HUDEP-2 (cell line): ENCODE measurements at regions not wholly inside any gene's neighbourhood (a gene's known extent, or its start where the extent isn't known, plus 50 kb on each side); places are given as distances from the start of the nearest gene placed in this dataset.
"Not testable (repeated sequence)": the region's sequence is repeated elsewhere in the genome, so short reads cannot be mapped to it uniquely, and the experiment has no call there.

Source experiments
- DNase-seq, 76 experiments: peaks; one replicate each; lab custom pipeline; 2025; ENCODE audit not compliant: unreplicated experiment in 76 of 76; lab: John Stamatoyannopoulos, UW

GRCh38 chr16:59959311-59959710, 1225.2 kb upstream of the GOT2 start:
- DNase-seq, result no peak

DNA sequence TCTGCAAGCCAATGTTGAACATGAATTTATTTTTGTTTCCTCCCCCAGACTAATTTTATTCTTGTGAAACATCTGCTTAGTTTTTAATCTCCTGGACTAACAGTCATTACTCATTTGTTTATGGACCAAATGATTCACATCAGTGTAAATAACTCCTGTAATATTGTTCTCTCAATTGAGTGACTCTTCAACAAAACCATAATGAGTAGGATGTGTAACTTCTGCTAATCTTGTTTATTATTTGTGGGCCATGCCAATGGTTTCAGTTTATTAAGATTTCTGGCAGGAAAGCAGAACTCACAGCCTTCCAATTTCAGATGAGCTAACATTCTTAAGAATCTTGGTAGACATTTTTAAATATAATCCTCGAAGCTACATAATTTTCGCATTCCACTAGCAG, 1216.3 kb upstream of the GOT2 start:
- DNase-seq, result no peak

- not testable (repeated sequence) for DNase-seq
These were observed 1209.9 kb upstream of the GOT2 start for GRCh38 chr16:59944041-59944440.

GRCh38 chr16:59941594-59941993, 1207.5 kb upstream of the GOT2 start:
- no peak for DNase-seq

DNA sequence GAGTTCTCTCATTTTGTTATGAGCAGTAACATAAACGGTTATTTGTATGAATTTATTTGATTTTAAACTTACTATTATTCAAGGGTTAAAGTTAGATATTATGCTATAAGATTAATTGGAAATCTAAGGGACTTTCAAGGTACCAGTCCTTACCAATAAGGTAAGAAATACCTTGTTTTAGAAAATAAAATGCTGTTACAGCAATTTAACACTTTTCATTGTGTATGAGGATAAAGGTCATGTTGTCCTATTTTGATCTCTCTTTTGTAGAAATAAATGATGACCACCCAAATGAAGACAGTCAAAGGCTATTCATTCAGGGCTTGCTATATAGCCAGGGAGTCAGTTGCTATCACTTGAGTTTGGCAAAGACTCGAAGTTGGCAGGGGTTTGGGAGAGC, 1185.9 kb upstream of the GOT2 start:
- DNase-seq, result no peak

DNA sequence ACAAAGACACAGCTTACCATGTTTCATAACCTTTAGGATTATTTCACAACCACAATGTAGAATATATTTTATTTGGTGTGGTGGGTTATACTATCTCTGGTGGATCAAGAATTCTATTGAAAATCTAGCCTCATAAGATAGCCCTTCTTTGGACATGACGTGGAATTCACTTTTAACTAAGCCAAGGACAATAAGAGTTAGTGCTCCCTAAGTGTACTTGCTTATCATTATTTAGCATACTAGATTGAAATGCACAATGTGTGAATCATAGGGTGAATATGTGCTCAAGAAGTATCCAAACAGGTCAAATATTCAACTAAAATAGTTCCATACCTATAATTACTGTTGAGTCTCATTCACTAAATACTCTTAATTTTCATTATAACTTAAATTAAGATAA, 1179.5 kb upstream of the GOT2 start:
- DNase-seq, result no peak

GRCh38 chr16:59909262-59909661, 1175.1 kb upstream of the GOT2 start:
- DNase-seq, result no peak

DNA sequence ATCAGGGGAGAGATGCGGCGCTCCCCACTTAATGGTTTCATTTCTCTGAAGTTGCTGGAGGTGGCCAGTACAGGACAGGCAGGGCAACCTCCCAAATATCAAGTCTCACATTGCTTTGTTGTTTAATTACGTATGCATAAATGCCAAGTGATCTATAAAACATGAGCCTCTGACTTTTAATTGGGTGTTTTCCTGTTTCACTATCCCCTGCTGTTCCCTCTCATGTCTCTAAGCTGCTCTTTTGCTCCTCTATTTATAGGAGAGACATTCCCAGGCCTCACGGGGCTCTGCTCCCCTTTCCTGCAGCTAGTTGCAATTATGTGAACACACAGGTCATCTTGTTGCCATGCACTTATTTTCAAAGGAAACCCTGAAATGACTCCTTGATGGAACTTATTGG, 1173.5 kb upstream of the GOT2 start:
- no peak for DNase-seq

DNA sequence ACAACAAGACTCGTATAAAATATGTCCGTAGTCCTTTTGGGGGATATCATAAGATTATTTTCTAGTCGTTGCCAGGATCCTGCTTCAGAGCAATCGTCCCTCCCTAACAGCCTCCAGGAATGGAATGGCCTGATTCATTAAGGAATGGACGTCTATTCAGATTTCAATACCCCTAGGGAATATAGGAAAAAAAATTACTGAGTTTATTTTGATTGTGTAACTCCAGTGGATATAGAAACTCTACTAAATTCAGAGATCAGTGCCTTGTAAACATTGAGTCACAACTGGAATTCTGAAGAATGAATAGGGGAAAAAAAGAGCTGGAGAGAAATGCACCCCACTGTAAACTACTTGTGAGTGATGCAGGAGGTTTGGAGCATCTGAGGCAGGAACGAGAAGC, 1171.5 kb upstream of the GOT2 start:
- no peak for DNase-seq

GRCh38 chr16:59905131-59905530, 1171.0 kb upstream of the GOT2 start:
- no peak for DNase-seq

DNA sequence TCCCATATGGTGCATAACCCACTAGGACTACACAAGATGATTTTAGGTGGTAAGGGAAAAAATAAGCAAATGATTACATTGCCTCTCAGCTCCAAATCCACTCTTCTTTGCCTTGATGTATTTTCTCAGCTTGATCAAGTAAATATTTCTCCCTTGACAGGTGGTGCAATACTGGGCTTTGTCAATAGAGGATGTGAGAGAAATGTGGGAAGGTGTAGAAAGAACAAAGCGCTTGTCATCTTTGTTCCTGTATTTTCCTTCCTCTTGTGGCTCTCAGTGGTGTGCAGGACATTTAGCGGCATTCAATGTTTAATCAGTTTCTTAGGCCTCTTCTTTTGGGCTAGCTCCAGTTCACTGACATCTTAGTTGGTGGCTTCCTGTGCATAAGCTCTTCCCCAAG, 1165.8 kb upstream of the GOT2 start:
- DNase-seq, result no peak

DNA sequence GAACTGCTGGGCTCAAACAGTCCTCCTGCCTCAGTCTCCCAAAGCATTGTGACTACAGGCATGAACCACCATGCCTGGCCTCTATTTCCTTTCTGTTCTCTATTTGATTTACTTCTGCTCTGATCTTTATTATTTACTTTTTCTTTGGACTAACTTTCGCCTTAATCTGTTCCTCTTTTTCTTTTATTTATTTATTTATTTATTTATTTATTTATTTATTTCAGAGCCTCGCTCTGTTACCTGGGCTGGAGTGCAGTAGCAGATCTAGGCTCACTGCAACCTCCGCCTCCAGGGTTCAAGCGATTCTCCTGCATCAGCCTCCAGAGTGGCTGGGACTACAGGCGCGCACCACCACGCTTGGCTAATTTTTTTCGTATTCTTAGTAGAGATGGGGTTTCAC, 1158.3 kb upstream of the GOT2 start:
- DNase-seq, result no peak

DNA sequence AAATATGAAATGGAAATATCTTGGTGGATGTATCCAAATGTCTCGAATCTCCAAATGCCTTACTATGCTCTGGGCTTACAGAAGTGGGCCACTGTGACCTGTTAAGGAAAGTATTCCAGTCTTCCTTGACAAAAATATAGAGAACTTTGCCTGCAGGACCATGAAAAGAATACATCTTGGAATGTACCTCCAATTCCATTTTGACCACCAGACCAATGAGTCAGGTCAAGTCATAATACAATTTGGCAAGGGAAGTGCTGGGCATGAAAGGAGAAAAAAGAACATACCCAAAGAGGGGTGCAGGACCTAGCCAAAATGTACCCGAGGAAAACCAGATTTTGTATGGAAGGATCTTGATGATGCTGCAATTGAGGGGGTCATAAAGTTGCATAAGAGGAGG, 1153.7 kb upstream of the GOT2 start:
- no peak for DNase-seq

DNA sequence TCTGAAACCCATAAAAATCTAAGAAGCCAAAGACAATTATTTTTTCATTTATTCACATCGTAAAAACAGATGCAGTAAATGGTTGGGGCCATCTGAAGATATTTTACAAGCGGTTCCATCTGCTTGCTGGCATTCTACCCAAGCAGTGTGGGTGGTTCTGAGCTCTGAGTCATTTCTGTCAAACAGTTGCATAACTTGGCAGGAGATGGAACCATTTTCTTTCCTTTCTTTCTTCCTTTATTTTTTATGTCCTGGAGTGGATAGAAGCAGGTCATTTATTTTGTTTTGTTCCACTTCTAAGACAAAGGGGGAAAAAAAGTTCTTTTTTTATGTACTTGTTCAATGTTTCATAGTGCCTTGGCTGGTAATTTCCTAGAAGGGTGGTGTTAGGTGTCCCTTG, 1151.9 kb upstream of the GOT2 start:
- DNase-seq, result peak in 14 of 76 experiments; percentile 0 to 37 (median 8)

GRCh38 chr16:59881376-59881775, 1147.3 kb upstream of the GOT2 start:
- no peak for DNase-seq

DNA sequence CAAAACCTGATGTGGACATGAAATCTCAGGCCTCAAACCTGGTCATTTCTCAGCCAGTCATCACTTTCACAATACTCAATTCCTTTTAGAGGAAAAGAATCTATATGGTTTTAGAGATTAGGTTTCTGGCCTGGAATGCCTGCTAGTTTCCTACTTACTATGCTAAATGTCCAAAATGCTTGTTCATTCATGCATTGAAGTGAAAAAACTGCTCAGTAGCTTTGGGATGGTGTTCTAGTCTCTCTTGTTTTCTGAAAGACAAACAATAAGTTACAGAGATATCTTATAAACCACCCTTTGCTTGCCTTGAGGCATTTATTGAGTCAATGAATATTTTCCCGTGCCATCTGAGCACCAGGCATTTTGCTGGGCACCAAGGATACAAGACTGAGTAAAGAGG, 1146.5 kb upstream of the GOT2 start:
- no peak for DNase-seq

GRCh38 chr16:59878999-59879398, 1144.9 kb upstream of the GOT2 start:
- DNase-seq, result no peak

GRCh38 chr16:59878479-59878878, 1144.4 kb upstream of the GOT2 start:
- peak in 8 of 76 experiments; percentile 0 to 35 (median 8) for DNase-seq

- no peak for DNase-seq
These were observed 1131.0 kb upstream of the GOT2 start for GRCh38 chr16:59864981-59865666.

DNA sequence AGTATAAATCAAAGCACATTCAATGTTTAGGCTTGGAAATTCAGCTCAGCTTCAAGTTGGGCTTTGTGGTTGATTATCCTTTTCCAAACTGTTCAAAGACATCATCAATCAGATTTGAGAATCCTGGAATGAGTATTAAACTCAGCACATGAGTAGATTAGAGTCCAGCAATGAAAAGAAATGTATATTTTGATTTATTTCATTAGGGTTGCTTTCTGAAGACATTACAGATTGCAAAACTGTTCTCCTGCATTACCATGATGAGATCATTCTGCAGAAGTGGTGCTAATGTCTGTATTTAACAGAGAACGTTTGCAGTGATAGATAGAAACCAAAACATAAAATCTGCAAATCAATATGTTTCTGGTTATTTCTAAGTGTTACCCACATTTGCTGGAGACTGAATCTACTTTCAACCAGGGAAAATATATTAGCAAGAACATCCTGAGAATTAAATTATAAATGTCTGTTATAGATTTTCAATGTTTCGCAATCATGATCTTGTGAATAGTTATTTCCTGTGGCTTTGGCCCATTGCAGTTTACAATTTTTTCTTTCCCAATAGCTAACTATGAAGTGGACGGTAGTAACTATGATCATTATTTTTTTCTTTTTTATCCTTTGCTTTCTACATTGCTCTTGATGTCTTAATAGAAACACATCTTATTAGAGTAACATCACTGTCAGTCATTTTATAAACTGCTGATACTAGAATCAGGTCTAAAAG, 1125.7 kb upstream of the GOT2 start:
- no peak for DNase-seq

- DNase-seq, result no peak
These were observed 1120.8 kb upstream of the GOT2 start for GRCh38 chr16:59854846-59855439.

DNA sequence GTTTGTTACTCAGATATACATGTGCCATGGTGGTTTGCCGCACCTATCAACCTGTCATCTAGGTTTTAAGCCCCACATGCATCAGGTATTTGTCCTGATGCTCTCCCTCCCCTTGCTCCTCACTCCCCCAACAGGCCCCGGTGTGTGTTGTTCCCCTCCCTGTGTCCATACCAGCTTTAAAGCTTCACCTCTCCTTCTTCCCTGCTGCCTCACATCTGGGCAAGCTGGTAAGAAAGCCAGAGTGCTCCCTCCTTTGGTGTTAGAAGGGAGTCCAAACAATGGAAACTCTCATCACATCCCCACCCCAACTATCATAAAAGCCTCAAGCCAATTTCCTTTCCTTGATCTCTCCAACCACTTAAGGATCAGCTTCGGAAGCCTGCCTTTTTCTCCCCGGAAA, 1115.6 kb upstream of the GOT2 start:
- DNase-seq, result no peak
